ENCODE measurements at regions not wholly inside any gene's neighbourhood (a gene's known extent, or its start where the extent isn't known, plus 50 kb on each side); places are given as distances from the start of the nearest gene placed in this dataset.

GRCh38 chr12:32039917-32040575 is 66.6 kb upstream of the BICD1 start:
- no peak for TF ChIP-seq POLR2A (IDR thresholded peaks at IDR 0.05)
- no peak for TF ChIP-seq CTCF (IDR thresholded peaks at IDR 0.05)

Measured in lower leg skin (tissue), 3 donors.